GM06990 (cell line): ENCODE measurements at regions not wholly inside any gene's neighbourhood (a gene's known extent, or its start where the extent isn't known, plus 50 kb on each side); places are given as distances from the start of the nearest gene placed in this dataset.
"Not testable (repeated sequence)": the region's sequence is repeated elsewhere in the genome, so short reads cannot be mapped to it uniquely, and the experiment has no call there.

Experiments
- DNase-seq: peaks from one replicate; pipeline ENCODE4 v3.0.0-alpha.2; 2011; ENCODE audit not compliant: insufficient read length; ENCODE audit errors: extremely low read depth
- H3K27me3 ChIP-seq: replicated peaks from 2 replicates; pipeline ENCODE4 v1.6.0; 2011; ENCODE audit warnings: low read length; ENCODE audit not compliant: control insufficient read depth, insufficient read depth
- H3K36me3 ChIP-seq: 2 replicates; pipeline ENCODE4 v1.5.1; 2011; ENCODE audit warnings: low read length; ENCODE audit not compliant: control insufficient read depth, insufficient read depth
- H3K4me3 ChIP-seq: replicated peaks from 2 replicates; pipeline ENCODE4 v1.5.1; 2011; ENCODE audit warnings: low read depth, mild to moderate bottlenecking, control low read depth, low read length
- TF ChIP-seq, protein P1 (sequence below): IDR thresholded peaks from 2 replicates; pipeline ENCODE4 v1.5.1; 2011; ENCODE audit warnings: low read length, control low read depth, mild to moderate bottlenecking, inconsistent platforms; ENCODE audit not compliant: insufficient read depth, poor library complexity, severe bottlenecking

DNA sequence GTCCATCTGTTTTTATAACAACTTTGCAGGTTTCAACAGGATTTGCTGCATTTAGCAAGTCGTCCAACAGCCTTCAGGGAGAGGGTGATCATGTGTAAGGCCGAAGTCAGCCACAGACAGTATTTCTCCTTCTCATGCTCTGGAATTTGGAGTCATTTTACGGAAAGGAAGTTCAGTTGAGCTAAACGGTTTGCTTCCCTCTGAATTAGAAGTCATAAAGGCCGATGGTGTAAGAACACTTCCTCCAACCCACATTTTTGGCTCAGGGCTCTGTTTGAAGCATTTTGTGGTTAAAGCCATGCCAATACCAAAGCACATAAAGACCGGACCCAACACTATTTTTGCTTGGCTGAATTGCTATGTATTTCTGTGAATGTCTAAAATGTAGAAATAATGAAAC is 129.5 kb downstream of the TMEM182 start:
- Histone ChIP-seq H3K27me3 (no peaks in the 10 kb centered on the region), H3K36me3 (no peaks in the 10 kb centered on the region), H3K4me3 (no peak overlapping the region)
- DNase-seq: no peak
- TF ChIP-seq, protein P1, sequence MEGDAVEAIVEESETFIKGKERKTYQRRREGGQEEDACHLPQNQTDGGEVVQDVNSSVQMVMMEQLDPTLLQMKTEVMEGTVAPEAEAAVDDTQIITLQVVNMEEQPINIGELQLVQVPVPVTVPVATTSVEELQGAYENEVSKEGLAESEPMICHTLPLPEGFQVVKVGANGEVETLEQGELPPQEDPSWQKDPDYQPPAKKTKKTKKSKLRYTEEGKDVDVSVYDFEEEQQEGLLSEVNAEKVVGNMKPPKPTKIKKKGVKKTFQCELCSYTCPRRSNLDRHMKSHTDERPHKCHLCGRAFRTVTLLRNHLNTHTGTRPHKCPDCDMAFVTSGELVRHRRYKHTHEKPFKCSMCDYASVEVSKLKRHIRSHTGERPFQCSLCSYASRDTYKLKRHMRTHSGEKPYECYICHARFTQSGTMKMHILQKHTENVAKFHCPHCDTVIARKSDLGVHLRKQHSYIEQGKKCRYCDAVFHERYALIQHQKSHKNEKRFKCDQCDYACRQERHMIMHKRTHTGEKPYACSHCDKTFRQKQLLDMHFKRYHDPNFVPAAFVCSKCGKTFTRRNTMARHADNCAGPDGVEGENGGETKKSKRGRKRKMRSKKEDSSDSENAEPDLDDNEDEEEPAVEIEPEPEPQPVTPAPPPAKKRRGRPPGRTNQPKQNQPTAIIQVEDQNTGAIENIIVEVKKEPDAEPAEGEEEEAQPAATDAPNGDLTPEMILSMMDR: no peak

DNA sequence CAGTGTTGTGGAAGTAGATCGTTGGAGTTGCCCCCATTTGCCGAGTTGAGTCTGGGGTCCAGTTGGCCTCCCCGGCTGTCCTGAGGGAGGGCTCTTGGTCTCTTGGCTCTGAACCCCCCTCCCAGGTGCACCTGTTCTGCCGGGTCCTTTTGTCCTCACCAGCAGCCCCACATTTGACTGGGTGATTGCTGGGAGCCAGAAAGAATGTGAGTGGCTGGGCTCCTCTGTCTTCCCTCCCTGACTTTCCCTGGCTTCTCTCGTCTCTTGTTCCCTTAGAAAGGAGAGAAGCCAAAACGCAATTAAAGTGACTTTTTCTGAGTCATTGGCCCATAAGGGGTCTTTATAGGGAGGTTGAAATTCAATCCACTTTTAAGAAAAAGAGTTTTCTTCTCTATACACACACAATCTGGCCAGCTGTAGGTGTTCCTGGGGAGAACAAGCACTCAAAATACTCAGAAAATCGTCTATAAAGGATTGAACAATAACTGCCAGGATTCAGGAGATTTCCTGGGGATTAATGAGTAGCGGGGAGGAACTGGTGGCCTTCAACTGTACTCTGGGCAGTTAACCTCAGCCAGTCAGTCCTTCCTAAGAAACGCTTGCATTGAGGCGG is 131.0 kb downstream of the TMEM182 start:
- Histone ChIP-seq H3K4me3 (no peak overlapping the region), H3K36me3 (no peaks in the 10 kb centered on the region), H3K27me3 (no peaks in the 10 kb centered on the region)
- DNase-seq: no peak
- TF ChIP-seq, protein P1: no peak

DNA sequence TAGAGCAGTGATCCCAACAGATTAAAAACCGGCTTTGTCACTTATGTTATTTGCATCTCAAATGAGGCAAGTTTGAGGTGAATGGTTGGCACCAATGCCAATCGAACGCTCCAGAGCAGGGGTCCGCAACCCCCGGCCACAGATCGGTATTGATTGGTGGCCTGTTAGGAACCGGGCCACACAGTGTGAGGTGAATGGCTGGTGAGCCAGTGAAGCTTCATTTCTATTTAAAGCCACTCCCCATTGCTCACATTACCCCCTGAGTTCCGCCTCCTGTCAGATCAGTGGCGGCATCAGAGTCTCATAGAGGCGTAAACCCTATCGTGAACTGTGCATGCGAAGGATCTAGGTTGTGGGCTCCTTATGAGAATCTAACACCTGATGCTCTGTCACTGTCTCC is 132.0 kb downstream of the TMEM182 start:
- no peaks in the 10 kb centered on the region for H3K27me3 ChIP-seq
- DNase-seq: no peak
- H3K4me3 ChIP-seq: no peak overlapping the region
- TF ChIP-seq, protein P1: no peak
- H3K36me3 ChIP-seq: no peaks in the 10 kb centered on the region

DNA sequence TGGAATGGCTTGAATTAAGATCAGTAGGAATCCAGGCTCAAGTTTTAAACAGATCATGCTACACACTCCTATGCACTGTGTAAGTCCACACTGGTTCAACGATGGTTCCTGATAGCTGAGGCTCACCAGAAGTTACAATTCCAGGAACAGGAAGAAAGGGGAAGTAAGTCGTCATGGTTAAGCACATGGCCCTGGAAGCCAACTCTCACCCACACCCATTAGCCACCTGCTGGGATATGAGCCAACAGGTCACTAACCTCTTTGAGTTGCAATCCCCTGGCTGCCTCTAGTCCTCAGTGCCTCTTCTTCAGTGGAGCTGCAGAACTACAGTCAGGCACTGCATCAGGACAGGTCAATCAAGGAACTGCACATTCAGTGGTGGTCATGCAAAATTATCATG is 133.5 kb downstream of the TMEM182 start:
- H3K36me3 ChIP-seq: no peaks in the 10 kb centered on the region
- H3K27me3 ChIP-seq: no peaks in the 10 kb centered on the region
- TF ChIP-seq, protein P1: no peak
- DNase-seq: no peak
- H3K4me3 ChIP-seq: no peak overlapping the region

DNA sequence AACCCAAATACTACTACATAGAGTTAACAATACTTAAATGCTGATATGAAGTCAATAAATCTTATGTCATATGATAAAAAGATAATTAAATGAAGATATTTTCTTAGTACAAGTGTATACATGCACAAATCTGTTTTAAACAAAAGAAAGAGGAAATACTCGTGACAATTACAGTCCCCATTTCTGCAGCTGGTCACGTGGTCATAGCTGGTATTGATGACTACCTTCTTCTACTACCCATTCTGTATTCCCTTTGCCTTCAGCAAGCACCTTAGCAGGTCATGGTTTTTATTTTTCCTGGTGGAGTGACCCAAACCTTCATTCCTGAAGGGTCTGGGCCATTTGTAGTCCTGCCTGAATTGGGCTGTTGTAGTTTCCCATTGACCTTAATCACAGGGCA is 147.4 kb downstream of the TMEM182 start:
- DNase-seq, H3K36me3 ChIP-seq, H3K27me3 ChIP-seq, H3K4me3 ChIP-seq: not testable (repeated sequence)

DNA sequence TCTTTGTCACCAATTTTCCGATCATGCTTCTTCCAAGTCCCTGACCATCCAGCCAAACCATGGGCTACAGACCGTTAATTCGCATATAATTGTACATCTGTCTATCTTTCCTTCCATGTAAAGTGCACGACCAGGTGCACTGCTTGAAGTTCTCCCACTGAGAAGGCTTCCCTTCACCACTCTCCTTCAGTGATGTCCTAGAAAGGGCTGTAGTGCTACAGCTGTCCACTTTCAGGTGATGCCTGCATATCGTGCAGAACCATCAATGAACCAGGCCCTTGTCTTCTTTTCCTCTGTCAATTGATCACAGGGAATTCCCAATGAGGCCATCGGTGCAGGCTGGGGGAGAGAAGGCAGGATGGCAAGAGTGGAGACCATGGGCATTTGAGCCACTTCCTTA is 148.9 kb downstream of the TMEM182 start:
- TF ChIP-seq, protein P1: no peak
- no peaks in the 10 kb centered on the region for H3K27me3 ChIP-seq

More for the DNA sequence above, 148.9 kb downstream of the TMEM182 start:
- DNase-seq: no peak
- Histone ChIP-seq H3K36me3 (no peaks in the 10 kb centered on the region), H3K4me3 (no peak overlapping the region)
